NCI-H128 (cell line): ENCODE measurements at regions not wholly inside any gene's neighbourhood (a gene's known extent, or its start where the extent isn't known, plus 50 kb on each side); places are given as distances from the start of the nearest gene placed in this dataset.
"Not testable (repeated sequence)": the region's sequence is repeated elsewhere in the genome, so short reads cannot be mapped to it uniquely, and the experiment has no call there.

Experiments
- DNase-seq: peaks from one replicate; lab custom pipeline; 2025; ENCODE audit not compliant: unreplicated experiment; lab: John Stamatoyannopoulos, UW

GRCh38 chrX:55142206-55142918 lies 53.5 kb downstream of the PAGE2 start:
- no peak for DNase-seq

GRCh38 chrX:55142919-55143310 lies 54.1 kb downstream of the PAGE2 start:
- no peak for DNase-seq

- DNase-seq, result no peak
Observed at GRCh38 chrX:55143621-55144020, 54.8 kb downstream of the PAGE2 start.

GRCh38 chrX:55144697-55145096 lies 55.9 kb downstream of the PAGE2 start:
- no peak for DNase-seq

- no peak for DNase-seq
Observed at GRCh38 chrX:55149242-55149641, 60.4 kb downstream of the PAGE2 start.

GRCh38 chrX:55151199-55151598 lies 62.4 kb downstream of the PAGE2 start:
- DNase-seq, result no peak

GRCh38 chrX:55159551-55159950 lies 60.6 kb upstream of the PAGE5 start:
- DNase-seq, result no peak

- peak; percentile 87 for DNase-seq
Observed at GRCh38 chrX:55160685-55161552, 59.2 kb upstream of the PAGE5 start.

GRCh38 chrX:55161581-55161980 lies 58.6 kb upstream of the PAGE5 start:
- no peak for DNase-seq

- no peak for DNase-seq
Observed at GRCh38 chrX:55163171-55163570, 57.0 kb upstream of the PAGE5 start.

- not testable (repeated sequence) for DNase-seq
Observed at GRCh38 chrX:55165026-55165425, 55.1 kb upstream of the PAGE5 start.

- DNase-seq, result no peak
Observed at GRCh38 chrX:55167124-55167803, 52.9 kb upstream of the PAGE5 start.

GRCh38 chrX:55167901-55168300 lies 52.2 kb upstream of the PAGE5 start:
- no peak for DNase-seq

- DNase-seq, result no peak
Observed at GRCh38 chrX:55169782-55170181, 50.4 kb upstream of the PAGE5 start.
